Neural cell (in vitro differentiated cells): ENCODE measurements at regions not wholly inside any gene's neighbourhood (a gene's known extent, or its start where the extent isn't known, plus 50 kb on each side); places are given as distances from the start of the nearest gene placed in this dataset.

Experiments used
- H2AFZ ChIP-seq: fragments of 200-600, 300-800 bp; sonication (generic), shearing (Covaris generic); 2 replicates; pipeline ENCODE4 v1.6.0; 2014; ENCODE audit warnings: low read depth, mild to moderate bottlenecking, antibody characterized with exemption, low read length, moderate library complexity
- H3F3A ChIP-seq: fragments of 200-600 bp; shearing (Covaris generic); 2 replicates; pipeline ENCODE4 v1.6.1; 2016; ENCODE audit warnings: mild to moderate bottlenecking, moderate library complexity, mixed read lengths, antibody characterized with exemption, low read length; ENCODE audit not compliant: insufficient read depth, poor library complexity, severe bottlenecking
- H3K27ac ChIP-seq: fragments of 200-600, 300-800 bp; sonication (generic), shearing (Covaris generic); 2 replicates; pipeline ENCODE4 v1.5.1; 2014; ENCODE audit warnings: mild to moderate bottlenecking, low read length, moderate library complexity
- H3K27me3 ChIP-seq: fragments of 300-800, 200-600 bp; sonication (generic), shearing (Covaris generic); 2 replicates; pipeline ENCODE4 v1.6.0; 2014; ENCODE audit warnings: mild to moderate bottlenecking, low read depth, low read length, moderate library complexity; ENCODE audit not compliant: insufficient read depth
- H3K36me3 ChIP-seq: fragments of 300-800, 200-600 bp; sonication (generic), shearing (Covaris generic); 2 replicates; pipeline ENCODE4 v1.5.1; 2014; ENCODE audit warnings: mild to moderate bottlenecking, antibody characterized with exemption, low read length, moderate library complexity; ENCODE audit not compliant: insufficient read depth
- H3K4me2 ChIP-seq: fragments of 300-800, 200-600 bp; sonication (generic), shearing (Covaris generic); 2 replicates; pipeline ENCODE4 v1.6.0; 2014; ENCODE audit warnings: mild to moderate bottlenecking, low read length
- H3K4me3 ChIP-seq: fragments of 300-800, 200-600 bp; sonication (generic), shearing (Covaris generic); 2 replicates; pipeline ENCODE4 v1.5.1; 2014; ENCODE audit warnings: mild to moderate bottlenecking, low read length, moderate library complexity
- H3K79me2 ChIP-seq: fragments of 200-600 bp; shearing (Covaris generic); replicated peaks from 2 replicates; pipeline ENCODE4 v1.6.0; 2014; ENCODE audit warnings: mild to moderate bottlenecking, low read length, moderate library complexity; ENCODE audit not compliant: insufficient read depth
- H3K9ac ChIP-seq: fragments of 300-800, 200-600 bp; sonication (generic), shearing (Covaris generic); 2 replicates; pipeline ENCODE4 v1.6.1; 2016; ENCODE audit warnings: mild to moderate bottlenecking, low read length, mixed read lengths
- H3K9me2 ChIP-seq: fragments of 200-600 bp; shearing (Covaris generic); 2 replicates; pipeline ENCODE4 v1.6.1; 2016; ENCODE audit warnings: mild to moderate bottlenecking, low read length, mixed read lengths; ENCODE audit not compliant: insufficient read depth
- H3K9me3 ChIP-seq: fragments of 200-600, 300-800 bp; sonication (generic), shearing (Covaris generic); 2 replicates; pipeline ENCODE4 v1.6.1; 2016; ENCODE audit warnings: mild to moderate bottlenecking, mixed run types, low read length, moderate library complexity, mixed read lengths
- H4K20me1 ChIP-seq: fragments of 200-600 bp; shearing (Covaris generic); 2 replicates; pipeline ENCODE4 v1.6.1; 2016; ENCODE audit warnings: mild to moderate bottlenecking, mixed run types; ENCODE audit not compliant: insufficient read depth
- EP300 ChIP-seq: fragments of 450-650 bp; conservative IDR thresholded peaks from 2 replicates; pipeline ENCODE4 v1.6.1; 2014; ENCODE audit warnings: antibody characterized with exemption, mild to moderate bottlenecking, moderate library complexity; ENCODE audit not compliant: poor library complexity, severe bottlenecking
- EZH2 ChIP-seq: fragments of 200-600, 300-800 bp; shearing (Covaris generic), sonication (generic); IDR thresholded peaks from 2 replicates; pipeline ENCODE4 v1.6.1; 2014; ENCODE audit warnings: antibody characterized with exemption, low read length, borderline replicate concordance, mild to moderate bottlenecking; ENCODE audit not compliant: insufficient read depth, poor library complexity, severe bottlenecking
- MXI1 ChIP-seq: fragments of 450-650 bp; conservative IDR thresholded peaks from 2 replicates; pipeline ENCODE4 v1.6.1; 2014; ENCODE audit warnings: antibody characterized with exemption, mild to moderate bottlenecking; ENCODE audit not compliant: poor library complexity, severe bottlenecking
- POLR2AphosphoS5 ChIP-seq: IDR thresholded peaks from 2 replicates; pipeline ENCODE4 v1.6.1; 2012
- RAD21 ChIP-seq: fragments of 450-650 bp; conservative IDR thresholded peaks from 2 replicates; pipeline ENCODE4 v1.6.1; 2014; ENCODE audit warnings: antibody characterized with exemption, mild to moderate bottlenecking, moderate library complexity
- SMC3 ChIP-seq: fragments of 450-650 bp; conservative IDR thresholded peaks from 2 replicates; pipeline ENCODE4 v1.6.1; 2014; ENCODE audit warnings: antibody characterized with exemption, mild to moderate bottlenecking, moderate library complexity; ENCODE audit not compliant: poor library complexity
- TAF1 ChIP-seq: IDR thresholded peaks from 2 replicates; pipeline ENCODE4 v1.6.1; 2012; ENCODE audit warnings: low read depth
- TF ChIP-seq, protein P1 (sequence below): IDR thresholded peaks from 2 replicates; pipeline ENCODE4 v1.6.1; 2012; ENCODE audit warnings: borderline replicate concordance
- TF ChIP-seq, protein P2 (sequence below): fragments of 450-650 bp; IDR thresholded peaks from 2 replicates; pipeline ENCODE4 v1.5.1; 2014; ENCODE audit warnings: antibody characterized with exemption, mild to moderate bottlenecking, moderate library complexity; ENCODE audit not compliant: poor library complexity, severe bottlenecking

DNA sequence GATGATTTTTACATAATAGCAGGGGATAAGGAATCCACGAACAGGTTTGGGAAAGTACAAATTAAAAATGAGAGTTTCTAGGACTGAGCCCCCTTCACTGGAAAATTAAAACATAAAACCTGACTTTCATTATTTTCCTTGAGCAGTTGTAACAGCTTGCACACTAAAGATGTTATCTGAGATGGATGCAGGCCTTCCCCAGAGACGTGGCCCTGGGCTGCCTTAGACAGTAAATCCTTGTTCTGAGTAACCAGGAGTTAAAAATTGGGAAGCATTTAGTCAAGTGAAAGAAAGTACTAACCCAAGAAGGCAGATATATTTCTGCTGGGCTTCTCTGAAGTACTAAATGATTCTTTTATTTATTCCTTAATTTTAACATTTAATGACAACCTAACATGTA lies 432.2 kb upstream of the KIF2B start:
- Histone ChIP-seq H3K9ac (no peak overlapping the region), H3K4me3 (no peak overlapping the region), H4K20me1 (no peaks in the 10 kb centered on the region), H2AFZ (no peak overlapping the region), H3F3A (no peaks in the 10 kb centered on the region), H3K9me2 (no peaks in the 10 kb centered on the region), H3K36me3 (no peaks in the 10 kb centered on the region), H3K27me3 (no peaks in the 10 kb centered on the region), H3K79me2 (no peaks in the 10 kb centered on the region), H3K27ac (no peak overlapping the region), H3K4me2 (no peak overlapping the region), H3K9me3 (no peaks in the 10 kb centered on the region)
- TF ChIP-seq, protein P1, sequence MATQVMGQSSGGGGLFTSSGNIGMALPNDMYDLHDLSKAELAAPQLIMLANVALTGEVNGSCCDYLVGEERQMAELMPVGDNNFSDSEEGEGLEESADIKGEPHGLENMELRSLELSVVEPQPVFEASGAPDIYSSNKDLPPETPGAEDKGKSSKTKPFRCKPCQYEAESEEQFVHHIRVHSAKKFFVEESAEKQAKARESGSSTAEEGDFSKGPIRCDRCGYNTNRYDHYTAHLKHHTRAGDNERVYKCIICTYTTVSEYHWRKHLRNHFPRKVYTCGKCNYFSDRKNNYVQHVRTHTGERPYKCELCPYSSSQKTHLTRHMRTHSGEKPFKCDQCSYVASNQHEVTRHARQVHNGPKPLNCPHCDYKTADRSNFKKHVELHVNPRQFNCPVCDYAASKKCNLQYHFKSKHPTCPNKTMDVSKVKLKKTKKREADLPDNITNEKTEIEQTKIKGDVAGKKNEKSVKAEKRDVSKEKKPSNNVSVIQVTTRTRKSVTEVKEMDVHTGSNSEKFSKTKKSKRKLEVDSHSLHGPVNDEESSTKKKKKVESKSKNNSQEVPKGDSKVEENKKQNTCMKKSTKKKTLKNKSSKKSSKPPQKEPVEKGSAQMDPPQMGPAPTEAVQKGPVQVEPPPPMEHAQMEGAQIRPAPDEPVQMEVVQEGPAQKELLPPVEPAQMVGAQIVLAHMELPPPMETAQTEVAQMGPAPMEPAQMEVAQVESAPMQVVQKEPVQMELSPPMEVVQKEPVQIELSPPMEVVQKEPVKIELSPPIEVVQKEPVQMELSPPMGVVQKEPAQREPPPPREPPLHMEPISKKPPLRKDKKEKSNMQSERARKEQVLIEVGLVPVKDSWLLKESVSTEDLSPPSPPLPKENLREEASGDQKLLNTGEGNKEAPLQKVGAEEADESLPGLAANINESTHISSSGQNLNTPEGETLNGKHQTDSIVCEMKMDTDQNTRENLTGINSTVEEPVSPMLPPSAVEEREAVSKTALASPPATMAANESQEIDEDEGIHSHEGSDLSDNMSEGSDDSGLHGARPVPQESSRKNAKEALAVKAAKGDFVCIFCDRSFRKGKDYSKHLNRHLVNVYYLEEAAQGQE: no peak
- no peak for TF ChIP-seq EZH2
- no peak for TF ChIP-seq TAF1
- TF ChIP-seq SMC3: no peak
- TF ChIP-seq EP300: no peak
- no peak for TF ChIP-seq POLR2AphosphoS5
- TF ChIP-seq MXI1: no peak
- TF ChIP-seq, protein P2, sequence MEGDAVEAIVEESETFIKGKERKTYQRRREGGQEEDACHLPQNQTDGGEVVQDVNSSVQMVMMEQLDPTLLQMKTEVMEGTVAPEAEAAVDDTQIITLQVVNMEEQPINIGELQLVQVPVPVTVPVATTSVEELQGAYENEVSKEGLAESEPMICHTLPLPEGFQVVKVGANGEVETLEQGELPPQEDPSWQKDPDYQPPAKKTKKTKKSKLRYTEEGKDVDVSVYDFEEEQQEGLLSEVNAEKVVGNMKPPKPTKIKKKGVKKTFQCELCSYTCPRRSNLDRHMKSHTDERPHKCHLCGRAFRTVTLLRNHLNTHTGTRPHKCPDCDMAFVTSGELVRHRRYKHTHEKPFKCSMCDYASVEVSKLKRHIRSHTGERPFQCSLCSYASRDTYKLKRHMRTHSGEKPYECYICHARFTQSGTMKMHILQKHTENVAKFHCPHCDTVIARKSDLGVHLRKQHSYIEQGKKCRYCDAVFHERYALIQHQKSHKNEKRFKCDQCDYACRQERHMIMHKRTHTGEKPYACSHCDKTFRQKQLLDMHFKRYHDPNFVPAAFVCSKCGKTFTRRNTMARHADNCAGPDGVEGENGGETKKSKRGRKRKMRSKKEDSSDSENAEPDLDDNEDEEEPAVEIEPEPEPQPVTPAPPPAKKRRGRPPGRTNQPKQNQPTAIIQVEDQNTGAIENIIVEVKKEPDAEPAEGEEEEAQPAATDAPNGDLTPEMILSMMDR: no peak
- TF ChIP-seq RAD21: no peak

DNA sequence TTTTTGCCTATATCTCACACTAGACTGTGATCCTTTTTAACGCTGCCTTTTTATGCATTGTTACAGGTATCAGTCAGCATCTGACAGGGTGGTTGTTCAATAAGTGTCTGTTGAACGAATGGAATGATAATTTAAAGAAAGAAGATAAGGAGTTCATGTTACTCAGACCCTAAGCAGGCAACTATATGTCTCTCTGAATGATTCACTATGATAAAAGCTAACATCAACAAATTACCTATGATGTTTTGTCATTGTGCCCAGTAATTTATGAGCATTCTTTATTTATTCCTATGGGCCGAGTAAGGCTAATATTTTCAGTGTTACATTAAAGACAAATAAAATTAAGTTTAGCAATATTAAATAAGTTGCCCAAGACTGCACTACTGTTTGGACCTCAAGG lies 435.0 kb upstream of the KIF2B start:
- no peaks in the 10 kb centered on the region for H4K20me1 ChIP-seq
- H3K9me3 ChIP-seq: no peaks in the 10 kb centered on the region
- H3K9me2 ChIP-seq: no peaks in the 10 kb centered on the region
- TF ChIP-seq, protein P1: no peak
- TF ChIP-seq EP300 (no peak), RAD21 (no peak), TAF1 (no peak), EZH2 (no peak), MXI1 (no peak), POLR2AphosphoS5 (no peak), SMC3 (no peak)
- TF ChIP-seq, protein P2: no peak
- no peak overlapping the region for H3K4me2 ChIP-seq
- no peak overlapping the region for H3K4me3 ChIP-seq
- no peaks in the 10 kb centered on the region for H3K36me3 ChIP-seq
- H3K27ac ChIP-seq: no peak overlapping the region
- no peaks in the 10 kb centered on the region for H3K27me3 ChIP-seq
- H3K79me2 ChIP-seq: no peaks in the 10 kb centered on the region
- no peak overlapping the region for H3K9ac ChIP-seq
- H3F3A ChIP-seq: no peaks in the 10 kb centered on the region
- no peak overlapping the region for H2AFZ ChIP-seq
